ENCODE measurements at regions not wholly inside any gene's neighbourhood (a gene's known extent, or its start where the extent isn't known, plus 50 kb on each side); places are given as distances from the start of the nearest gene placed in this dataset.
A peak's percentile ranks its signal among the peaks of the same experiment; 100 is the strongest.

DNA sequence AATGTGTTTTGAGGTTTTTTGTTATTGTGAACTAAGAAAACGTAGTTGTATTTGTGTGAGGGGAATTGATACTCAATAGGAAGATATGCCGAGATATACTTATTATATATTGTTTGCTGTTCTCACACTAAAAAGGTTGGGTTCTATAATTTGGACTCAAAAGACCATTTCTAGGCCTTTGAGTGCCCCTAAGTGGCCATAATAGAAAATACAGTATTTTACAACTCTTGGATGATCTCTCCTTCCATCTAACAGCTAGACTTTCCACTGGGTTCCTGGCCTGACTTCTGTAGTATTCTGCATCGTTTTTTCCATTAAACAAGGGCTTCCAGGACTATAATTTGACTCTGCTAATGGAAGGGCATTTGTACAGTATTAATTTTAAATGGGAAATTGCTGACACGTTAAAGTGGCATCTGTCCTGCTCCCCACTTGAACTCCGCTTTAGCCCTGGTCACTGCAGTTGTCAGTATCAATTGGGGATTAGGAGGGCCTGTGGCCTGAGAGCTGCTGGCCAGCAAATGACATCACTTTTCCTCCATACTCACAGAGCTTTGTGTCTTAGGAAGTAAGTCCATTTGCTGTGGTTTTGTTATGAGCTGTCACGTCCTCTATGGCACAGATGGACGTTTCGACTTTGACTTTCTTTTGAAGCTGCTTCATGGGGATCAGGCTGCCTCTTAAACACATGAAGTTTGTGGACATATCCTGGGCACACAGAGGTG is 176.9 kb downstream of the SLIT2 start:
- H3K4me3 Mint-ChIP-seq, result no peak overlapping the region
- H3K27me3 Mint-ChIP-seq, result no peaks in the 10 kb centered on the region
- H3K27ac ChIP-seq (ENCODE audit: insufficient read depth, low read length, poor library complexity, severe bottlenecking), result no peak overlapping the region
- H3K4me3 ChIP-seq (ENCODE audit: low read depth, low read length), result no peak overlapping the region
- H3K9me3 Mint-ChIP-seq, result peaks cover 0 to 11% (median 0%) of the 10 kb centered on the region in 7 donors
- no peaks in the 10 kb centered on the region for H3K4me1 Mint-ChIP-seq
- no peaks in the 10 kb centered on the region for H3K36me3 ChIP-seq (ENCODE audit: control insufficient read depth, insufficient read depth, low read length)
- H3K4me1 ChIP-seq (ENCODE audit: control insufficient read depth, insufficient read depth, low read length, poor library complexity, severe bottlenecking), result no peaks in the 10 kb centered on the region
- H3K27ac Mint-ChIP-seq, result no peak overlapping the region
- no peak for DNase-seq
- H3K36me3 Mint-ChIP-seq, result no peaks in the 10 kb centered on the region
- no peaks in the 10 kb centered on the region for H3K9me3 ChIP-seq (ENCODE audit: control insufficient read depth in 2 of 2, low read length in 2 of 2)
- H3K27me3 ChIP-seq (ENCODE audit: control insufficient read depth, insufficient read depth, low read length), result no peaks in the 10 kb centered on the region
- no peak for ATAC-seq (ENCODE audit: low read depth in 2 of 2)

DNA sequence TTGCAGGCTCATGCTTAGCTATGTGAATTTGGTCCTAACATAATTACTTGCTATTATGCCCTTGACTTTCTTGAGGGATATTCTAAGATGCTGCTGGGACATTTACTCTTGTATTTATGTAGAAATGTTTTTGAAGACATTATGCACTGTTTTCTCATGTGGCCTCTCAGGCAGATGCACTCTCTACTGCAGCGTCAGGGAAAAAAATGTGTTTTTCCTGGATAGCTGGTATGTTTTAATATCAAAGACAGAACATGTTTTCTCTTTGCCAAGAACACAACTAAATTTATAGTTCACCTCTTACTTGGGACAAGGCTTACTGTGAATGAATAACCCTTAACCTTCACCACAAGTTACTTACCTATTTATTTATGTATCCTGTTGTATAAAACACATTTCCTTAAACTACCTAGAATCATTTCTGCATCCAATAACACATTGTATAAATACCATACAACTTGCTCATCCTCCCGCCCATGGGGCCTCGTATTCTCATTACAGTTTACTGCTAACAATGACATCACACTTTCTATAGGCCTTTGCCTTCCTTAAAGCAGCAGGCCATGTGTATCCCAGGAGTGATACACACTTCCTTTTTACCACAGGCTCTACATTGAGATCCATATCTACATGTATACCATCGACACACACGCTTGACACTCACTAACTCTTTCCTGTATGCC is 178.7 kb downstream of the SLIT2 start:
- Histone ChIP-seq H3K36me3 (ENCODE audit: control insufficient read depth, insufficient read depth, low read length) (no peaks in the 10 kb centered on the region), H3K4me1 (ENCODE audit: control insufficient read depth, insufficient read depth, low read length, poor library complexity, severe bottlenecking) (no peaks in the 10 kb centered on the region), H3K27me3 (ENCODE audit: control insufficient read depth, insufficient read depth, low read length) (no peaks in the 10 kb centered on the region), H3K27ac (ENCODE audit: insufficient read depth, low read length, poor library complexity, severe bottlenecking) (no peak overlapping the region), H3K9me3 (ENCODE audit: control insufficient read depth in 2 of 2, low read length in 2 of 2) (no peaks in the 10 kb centered on the region), H3K4me3 (ENCODE audit: low read depth, low read length) (no peak overlapping the region)
- no peaks in the 10 kb centered on the region for H3K36me3 Mint-ChIP-seq
- no peak overlapping the region for H3K4me3 Mint-ChIP-seq
- H3K27ac Mint-ChIP-seq, result no peak overlapping the region
- H3K4me1 Mint-ChIP-seq, result no peaks in the 10 kb centered on the region
- H3K27me3 Mint-ChIP-seq, result no peaks in the 10 kb centered on the region
- DNase-seq (no peak), ATAC-seq (ENCODE audit: low read depth in 2 of 2) (no peak)
- peaks cover 0 to 15% (median 2%) of the 10 kb centered on the region in 7 donors for H3K9me3 Mint-ChIP-seq

DNA sequence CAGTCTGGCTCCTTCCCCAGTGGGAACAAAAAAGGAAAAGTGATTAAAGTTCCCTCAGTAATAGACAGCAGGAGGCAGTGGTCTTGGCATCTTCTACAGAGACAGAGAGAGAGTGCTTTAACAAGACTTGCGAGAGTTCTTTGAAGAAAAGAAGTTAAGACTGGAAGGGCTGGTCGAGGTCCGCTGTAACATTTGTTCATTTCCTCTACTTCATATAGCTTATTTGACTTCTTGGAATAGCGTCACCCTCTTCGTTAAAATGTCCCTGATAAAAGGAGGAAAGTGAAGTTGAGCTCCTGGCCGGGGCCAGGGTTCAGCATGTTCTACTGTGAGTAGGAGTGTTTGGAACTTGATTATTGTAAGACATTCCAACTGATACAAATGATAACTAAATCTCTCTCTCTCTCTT is 179.8 kb downstream of the SLIT2 start:
- Mint-ChIP-seq H3K9me3 (peaks cover 0 to 12% (median 2%) of the 10 kb centered on the region in 7 donors), H3K4me1 (no peaks in the 10 kb centered on the region), H3K36me3 (no peaks in the 10 kb centered on the region), H3K27ac (no peak overlapping the region), H3K27me3 (no peaks in the 10 kb centered on the region), H3K4me3 (no peak overlapping the region)
- DNase-seq (no peak), ATAC-seq (ENCODE audit: low read depth in 2 of 2) (no peak)
- Histone ChIP-seq H3K4me3 (ENCODE audit: low read depth, low read length) (no peak overlapping the region), H3K36me3 (ENCODE audit: control insufficient read depth, insufficient read depth, low read length) (no peaks in the 10 kb centered on the region), H3K27me3 (ENCODE audit: control insufficient read depth, insufficient read depth, low read length) (no peaks in the 10 kb centered on the region), H3K9me3 (ENCODE audit: control insufficient read depth in 2 of 2, low read length in 2 of 2) (no peaks in the 10 kb centered on the region), H3K27ac (ENCODE audit: insufficient read depth, low read length, poor library complexity, severe bottlenecking) (no peak overlapping the region), H3K4me1 (ENCODE audit: control insufficient read depth, insufficient read depth, low read length, poor library complexity, severe bottlenecking) (no peaks in the 10 kb centered on the region)

DNA sequence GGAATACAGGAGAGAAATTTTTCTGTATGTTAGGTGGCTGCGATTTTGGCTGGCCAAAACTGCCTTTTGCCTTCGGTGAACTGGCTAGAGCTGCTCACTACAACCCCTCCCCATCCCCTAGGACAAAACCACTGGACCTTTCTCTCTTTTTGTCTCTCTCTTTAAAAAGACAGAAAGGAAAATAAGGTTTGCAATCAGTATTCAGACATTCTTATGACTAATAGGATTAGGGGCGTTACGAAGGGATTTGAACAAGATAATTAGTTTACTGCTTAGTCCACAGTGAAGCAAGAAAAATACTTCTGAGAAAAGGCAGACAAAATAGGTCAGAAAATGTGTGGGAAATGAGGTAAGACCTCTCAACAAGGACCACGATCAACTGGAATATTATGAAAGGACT is 180.4 kb downstream of the SLIT2 start:
- Histone ChIP-seq H3K4me1 (ENCODE audit: control insufficient read depth, insufficient read depth, low read length, poor library complexity, severe bottlenecking) (no peaks in the 10 kb centered on the region), H3K4me3 (ENCODE audit: low read depth, low read length) (no peak overlapping the region), H3K36me3 (ENCODE audit: control insufficient read depth, insufficient read depth, low read length) (no peaks in the 10 kb centered on the region), H3K27me3 (ENCODE audit: control insufficient read depth, insufficient read depth, low read length) (no peaks in the 10 kb centered on the region), H3K27ac (ENCODE audit: insufficient read depth, low read length, poor library complexity, severe bottlenecking) (no peak overlapping the region), H3K9me3 (ENCODE audit: control insufficient read depth in 2 of 2, low read length in 2 of 2) (no peaks in the 10 kb centered on the region)
- Mint-ChIP-seq H3K4me1 (no peaks in the 10 kb centered on the region), H3K36me3 (no peaks in the 10 kb centered on the region), H3K27me3 (no peaks in the 10 kb centered on the region), H3K27ac (no peak overlapping the region), H3K4me3 (no peak overlapping the region), H3K9me3 (peaks cover 0 to 10% (median 2%) of the 10 kb centered on the region in 7 donors)
- DNase-seq (no peak), ATAC-seq (ENCODE audit: low read depth in 2 of 2) (no peak)

DNA sequence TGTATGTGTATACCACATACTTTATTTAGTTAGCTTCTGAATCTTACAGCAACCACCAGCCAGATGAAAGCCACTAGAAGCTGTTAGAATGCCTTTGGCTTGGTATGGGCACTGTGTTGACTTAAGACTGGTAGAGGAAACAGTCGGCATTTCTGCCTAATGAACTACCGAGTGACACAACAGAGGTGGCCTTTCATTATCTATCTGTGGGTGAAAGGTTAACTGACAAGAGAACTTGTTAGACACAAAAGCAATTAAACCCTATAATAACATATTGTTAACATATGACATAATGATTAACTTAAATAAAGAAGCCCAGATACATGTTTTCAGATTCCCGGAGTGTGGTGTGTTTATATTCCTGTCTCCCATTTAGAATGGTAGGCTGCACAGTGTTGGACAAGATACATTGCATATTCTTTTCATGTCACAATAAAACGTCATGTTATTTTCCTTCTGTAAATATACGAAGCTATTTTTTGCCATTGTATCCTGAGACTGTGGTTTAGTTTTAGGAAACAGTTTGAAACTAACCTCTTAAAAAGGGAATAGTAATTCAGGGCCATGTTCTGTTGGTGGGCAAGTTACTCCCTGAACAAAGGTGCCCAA is 181.5 kb downstream of the SLIT2 start:
- H3K4me1 ChIP-seq (ENCODE audit: control insufficient read depth, insufficient read depth, low read length, poor library complexity, severe bottlenecking), result no peaks in the 10 kb centered on the region
- Mint-ChIP-seq H3K4me1 (no peaks in the 10 kb centered on the region), H3K27ac (peak overlapping the region in 1 of 3 donors; percentile 70), H3K36me3 (no peaks in the 10 kb centered on the region), H3K9me3 (peaks cover 0 to 10% (median 4%) of the 10 kb centered on the region in 7 donors), H3K4me3 (no peak overlapping the region), H3K27me3 (no peaks in the 10 kb centered on the region)
- ATAC-seq (ENCODE audit: low read depth in 2 of 2) (no peak), DNase-seq (no peak)
- no peaks in the 10 kb centered on the region for H3K36me3 ChIP-seq (ENCODE audit: control insufficient read depth, insufficient read depth, low read length)
- no peak overlapping the region for H3K27ac ChIP-seq (ENCODE audit: insufficient read depth, low read length, poor library complexity, severe bottlenecking)
- no peaks in the 10 kb centered on the region for H3K27me3 ChIP-seq (ENCODE audit: control insufficient read depth, insufficient read depth, low read length)
- H3K9me3 ChIP-seq (ENCODE audit: control insufficient read depth in 2 of 2, low read length in 2 of 2), result no peaks in the 10 kb centered on the region
- no peak overlapping the region for H3K4me3 ChIP-seq (ENCODE audit: low read depth, low read length)

DNA sequence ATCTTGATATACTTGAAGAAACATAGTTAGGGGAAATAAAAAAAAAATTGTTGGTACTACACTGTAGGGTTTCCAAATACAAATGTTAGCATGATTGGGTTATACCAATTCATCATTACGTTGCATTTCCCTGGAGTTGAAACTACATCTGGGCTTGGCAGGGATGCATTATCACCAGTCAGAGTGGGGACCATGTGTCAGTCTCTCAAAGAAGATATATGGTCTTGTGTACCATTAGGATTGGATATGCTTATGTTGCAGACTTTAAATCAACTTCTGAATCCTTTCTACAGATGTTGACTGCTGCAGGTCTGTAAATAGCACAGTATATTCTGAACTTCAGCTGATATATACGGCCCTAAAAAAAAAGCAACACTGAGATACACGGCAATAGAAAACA is 188.5 kb downstream of the SLIT2 start:
- Histone ChIP-seq H3K4me1 (ENCODE audit: control insufficient read depth, insufficient read depth, low read length, poor library complexity, severe bottlenecking) (no peaks in the 10 kb centered on the region), H3K4me3 (ENCODE audit: low read depth, low read length) (no peak overlapping the region), H3K27ac (ENCODE audit: insufficient read depth, low read length, poor library complexity, severe bottlenecking) (no peak overlapping the region), H3K27me3 (ENCODE audit: control insufficient read depth, insufficient read depth, low read length) (no peaks in the 10 kb centered on the region), H3K9me3 (ENCODE audit: control insufficient read depth in 2 of 2, low read length in 2 of 2) (no peaks in the 10 kb centered on the region), H3K36me3 (ENCODE audit: control insufficient read depth, insufficient read depth, low read length) (no peaks in the 10 kb centered on the region)
- ATAC-seq (ENCODE audit: low read depth in 2 of 2) (no peak), DNase-seq (no peak)
- peaks cover 3 to 8% (median 4%) of the 10 kb centered on the region in 7 donors for H3K9me3 Mint-ChIP-seq
- no peaks in the 10 kb centered on the region for H3K4me1 Mint-ChIP-seq
- no peaks in the 10 kb centered on the region for H3K27me3 Mint-ChIP-seq
- no peak overlapping the region for H3K4me3 Mint-ChIP-seq
- H3K36me3 Mint-ChIP-seq, result no peaks in the 10 kb centered on the region
- no peak overlapping the region for H3K27ac Mint-ChIP-seq

DNA sequence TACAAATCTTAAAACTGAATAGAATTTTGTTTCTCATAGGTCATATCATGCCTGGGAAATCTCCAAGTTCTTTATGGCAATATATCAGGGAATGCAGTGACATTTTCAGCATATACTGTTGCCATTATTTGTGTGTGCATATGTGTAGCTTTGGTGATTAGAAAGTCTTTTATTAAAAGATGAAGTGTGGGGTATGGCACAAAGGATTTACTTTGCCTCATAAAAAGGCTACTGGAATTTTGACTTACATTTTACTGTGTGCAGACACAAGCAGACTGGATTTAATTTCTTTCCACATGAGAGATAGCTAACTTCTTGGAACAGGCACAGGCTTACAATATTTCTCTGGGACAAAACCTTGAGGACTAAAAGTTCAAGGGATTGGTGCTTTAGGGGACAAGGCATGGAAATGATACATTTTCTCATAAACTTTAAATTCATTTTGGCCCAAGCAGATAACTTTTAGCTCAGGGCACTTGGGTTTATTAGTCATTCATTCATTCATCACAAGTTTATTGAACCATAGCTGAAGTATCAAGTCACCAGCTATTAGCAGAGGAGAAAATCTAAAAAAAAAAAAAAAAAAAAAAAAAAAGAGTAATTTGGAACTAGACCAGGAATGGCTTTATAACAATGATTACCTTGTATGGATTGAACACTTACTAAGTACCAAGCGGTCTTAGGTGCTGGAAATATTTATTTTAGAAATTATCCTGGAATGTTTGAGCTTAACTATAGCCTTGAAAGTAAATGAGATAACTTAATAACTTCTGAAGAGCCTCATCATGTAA is 191.5 kb downstream of the SLIT2 start:
- Mint-ChIP-seq H3K36me3 (no peaks in the 10 kb centered on the region), H3K9me3 (peaks cover 0 to 5% (median 3%) of the 10 kb centered on the region in 7 donors), H3K4me1 (no peaks in the 10 kb centered on the region), H3K4me3 (no peak overlapping the region), H3K27me3 (no peaks in the 10 kb centered on the region), H3K27ac (no peak overlapping the region)
- Histone ChIP-seq H3K9me3 (ENCODE audit: control insufficient read depth in 2 of 2, low read length in 2 of 2) (no peaks in the 10 kb centered on the region), H3K4me3 (ENCODE audit: low read depth, low read length) (no peak overlapping the region), H3K27me3 (ENCODE audit: control insufficient read depth, insufficient read depth, low read length) (no peaks in the 10 kb centered on the region), H3K36me3 (ENCODE audit: control insufficient read depth, insufficient read depth, low read length) (no peaks in the 10 kb centered on the region), H3K27ac (ENCODE audit: insufficient read depth, low read length, poor library complexity, severe bottlenecking) (no peak overlapping the region), H3K4me1 (ENCODE audit: control insufficient read depth, insufficient read depth, low read length, poor library complexity, severe bottlenecking) (no peaks in the 10 kb centered on the region)
- no peak for DNase-seq
- no peak for ATAC-seq (ENCODE audit: low read depth in 2 of 2)
